Body of pancreas (tissue), 4 donors: ENCODE measurements at regions not wholly inside any gene's neighbourhood (a gene's known extent, or its start where the extent isn't known, plus 50 kb on each side); places are given as distances from the start of the nearest gene placed in this dataset.

Source experiments
- ATAC-seq: fragments of 150-250 bp; one replicate; pipeline ENCODE4 v1.9.1; 2016
- DNase-seq, 4 donors: peaks; one replicate each; pipeline ENCODE4 v3.0.0-alpha.2; 2019
- H3K27ac ChIP-seq, 4 donors: fragments of 200-600 bp; sonication (generic); 1 replicate in 3 of 4; 2 replicates in 1 of 4; pipeline versions ENCODE4 v1.5.1 to v1.6.1; 2016 to 2019; ENCODE audit warnings: mild to moderate bottlenecking in 1 of 4, mixed read lengths in 1 of 4, moderate library complexity in 1 of 4
- H3K27me3 ChIP-seq, 2 donors: fragments of 200-600 bp; sonication (generic); one replicate each; pipeline ENCODE4 v1.6.0; 2016; ENCODE audit warnings: mild to moderate bottlenecking in 1 of 2
- H3K36me3 ChIP-seq, 2 donors: fragments of 200-600 bp; sonication (generic); replicated peaks in 1 of 2; 2 replicates each; pipeline ENCODE4 v1.5.1; 2016; ENCODE audit warnings: low read depth in 2 of 2; ENCODE audit not compliant: insufficient read depth in 1 of 2
- H3K4me1 ChIP-seq: fragments of 200-600 bp; sonication (generic); one replicate; pipeline ENCODE4 v1.6.0; 2016
- H3K4me3 ChIP-seq, 2 donors: fragments of 200-600 bp; sonication (generic); 1 replicate in 1 of 2; 2 replicates in 1 of 2; pipeline ENCODE4 v1.5.1; 2016 to 2019
- H3K9me3 ChIP-seq, 3 donors: fragments of 200-600 bp; sonication (generic); 1 replicate in 2 of 3; 2 replicates in 1 of 3; pipeline ENCODE4 v1.5.1; 2016
- CTCF ChIP-seq, 7 experiments: fragments of 450-650 bp in 4 of 7; fragments of 200-600 bp in 3 of 7; sonication (generic) in 3 of 7; IDR thresholded peaks; one replicate each; pipeline ENCODE4 v1.5.1; 2016 to 2019; ENCODE audit warnings: antibody characterized with exemption in 7 of 7
- POLR2A ChIP-seq, 3 donors: fragments of 450-650 bp; IDR thresholded peaks; one replicate each; pipeline ENCODE4 v1.6.1; 2016; ENCODE audit warnings: antibody characterized with exemption in 3 of 3, mild to moderate bottlenecking in 2 of 3
- WGBS, 2 donors: methylation state at CpG; one replicate each; pipeline ENCODE4 v1.1.5; 2017; 5-methylcytosine and 5-hydroxymethylcytosine counted together
- intact Hi-C: fragments of 100-400 bp; cut with DNase I; formaldehyde crosslinking; loops from one replicate; pipeline ENCODE4 v1.15.1; 2023

DNA sequence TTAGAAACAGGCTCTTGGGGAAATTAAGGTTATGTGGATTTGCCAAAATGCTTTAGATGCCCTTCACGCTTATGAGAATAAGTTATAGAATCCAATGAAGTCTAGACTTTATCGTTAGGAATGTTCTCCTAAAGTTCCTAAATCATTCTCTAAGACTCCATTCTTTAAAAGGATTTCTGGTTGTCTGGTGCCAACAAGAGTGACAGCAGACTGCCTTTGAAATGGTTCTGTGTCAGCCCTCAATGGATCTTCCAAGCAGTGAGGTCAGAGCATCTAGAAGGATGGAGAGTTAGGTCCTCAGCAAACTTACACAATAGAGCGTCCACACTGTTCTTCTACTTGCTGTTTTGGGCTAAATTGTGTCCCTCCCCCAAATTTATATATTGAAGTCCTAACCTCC lies 473.3 kb downstream of the GATA3 start:
- DNase-seq (no peak), ATAC-seq (no peak)

GRCh38 chr10:8531116-8531515 lies 476.6 kb downstream of the GATA3 start:
- no peaks in the 10 kb centered on the region for H3K9me3 ChIP-seq
- H3K4me3 ChIP-seq, result no peak overlapping the region
- TF ChIP-seq POLR2A (IDR thresholded peaks at IDR 0.05), result no peak
- TF ChIP-seq CTCF (IDR thresholded peaks at IDR 0.05), result no peak
- DNase-seq (no peak), ATAC-seq (no peak)
- no peaks in the 10 kb centered on the region for H3K36me3 ChIP-seq
- H3K27me3 ChIP-seq, result no peaks in the 10 kb centered on the region
- WGBS, 2 donors, result 64 to 65% methylated on average over 8 of the region's 8 CpGs
- H3K4me1 ChIP-seq, result no peaks in the 10 kb centered on the region
- intact Hi-C loops, result no loop called here
- no peak overlapping the region for H3K27ac ChIP-seq

More for the DNA sequence above, 473.3 kb downstream of the GATA3 start:
- H3K4me3 ChIP-seq, result no peak overlapping the region
- no peak overlapping the region for H3K27ac ChIP-seq
- WGBS, 2 donors, result 70 to 86% methylated on average over 3 of the region's 3 CpGs
- no peaks in the 10 kb centered on the region for H3K9me3 ChIP-seq
- TF ChIP-seq POLR2A (IDR thresholded peaks at IDR 0.05), result no peak
- H3K36me3 ChIP-seq, result no peaks in the 10 kb centered on the region
- no peaks in the 10 kb centered on the region for H3K27me3 ChIP-seq
- no peaks in the 10 kb centered on the region for H3K4me1 ChIP-seq
- intact Hi-C loops, result no loop called here

DNA sequence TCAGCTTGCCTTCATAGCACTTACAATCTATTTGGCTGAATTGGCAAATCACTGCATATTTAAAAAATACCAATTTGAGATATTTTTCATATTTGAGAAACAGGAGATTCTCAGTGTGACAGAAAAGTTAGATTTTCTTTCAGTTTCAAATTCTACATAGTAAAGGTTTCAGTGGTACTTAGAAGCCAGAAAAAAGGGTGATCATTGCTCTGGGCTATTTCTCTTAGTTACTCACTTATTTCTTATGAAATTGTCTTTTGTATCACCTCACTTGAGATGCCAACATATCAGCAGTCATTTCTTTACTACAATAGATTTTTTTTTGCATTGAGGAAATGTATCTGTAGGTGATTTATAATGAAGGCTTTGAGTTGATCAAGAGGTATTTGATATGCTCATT lies 478.2 kb downstream of the GATA3 start:
- TF ChIP-seq CTCF (IDR thresholded peaks at IDR 0.05) (no peak), POLR2A (IDR thresholded peaks at IDR 0.05) (no peak)

DNA sequence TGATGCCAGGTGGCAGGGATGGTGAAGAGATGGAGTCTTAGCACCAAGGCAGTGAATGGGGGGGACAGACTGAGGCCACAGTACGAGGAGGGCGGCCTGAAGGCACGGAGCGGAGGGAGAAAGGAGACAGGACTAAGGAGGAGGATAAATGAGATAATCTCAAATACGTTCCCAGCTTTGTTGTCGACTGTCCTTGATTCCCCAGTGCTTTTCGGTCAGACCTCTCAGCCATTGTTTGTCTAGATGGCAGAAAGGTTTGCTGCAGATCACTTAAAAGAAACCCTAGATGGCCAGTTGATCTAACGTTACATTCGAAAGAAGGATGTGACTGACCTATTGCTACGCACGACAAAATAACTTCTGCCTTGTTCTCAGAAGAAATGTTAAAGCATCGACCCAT lies 479.0 kb downstream of the GATA3 start:
- Histone ChIP-seq H3K4me3 (no peak overlapping the region), H3K27ac (no peak overlapping the region), H3K36me3 (no peaks in the 10 kb centered on the region), H3K9me3 (no peaks in the 10 kb centered on the region), H3K4me1 (no peaks in the 10 kb centered on the region), H3K27me3 (no peaks in the 10 kb centered on the region)
- ATAC-seq, result no peak
- WGBS, 2 donors, result 69 to 74% methylated on average over 12 of the region's 12 CpGs
- intact Hi-C loops, result no loop called here
- no peak for DNase-seq
- TF ChIP-seq CTCF (IDR thresholded peaks at IDR 0.05), result no peak
- TF ChIP-seq POLR2A (IDR thresholded peaks at IDR 0.05), result no peak

More for the DNA sequence above, 478.2 kb downstream of the GATA3 start:
- DNase-seq, result no peak
- no peak overlapping the region for H3K27ac ChIP-seq
- intact Hi-C loops, result no loop called here
- no peaks in the 10 kb centered on the region for H3K27me3 ChIP-seq
- H3K4me1 ChIP-seq, result no peaks in the 10 kb centered on the region
- no peak for ATAC-seq
- H3K36me3 ChIP-seq, result no peaks in the 10 kb centered on the region
- no peak overlapping the region for H3K4me3 ChIP-seq
- H3K9me3 ChIP-seq, result no peaks in the 10 kb centered on the region

GRCh38 chr10:8534096-8534495 lies 479.6 kb downstream of the GATA3 start:
- H3K4me1 ChIP-seq, result no peaks in the 10 kb centered on the region
- ATAC-seq (no peak), DNase-seq (no peak)
- 35 to 55% methylated on average over 6 of the region's 6 CpGs for WGBS, 2 donors
- no peaks in the 10 kb centered on the region for H3K27me3 ChIP-seq
- TF ChIP-seq POLR2A (IDR thresholded peaks at IDR 0.05) (no peak), CTCF (IDR thresholded peaks at IDR 0.05) (no peak)
- no peak overlapping the region for H3K4me3 ChIP-seq
- H3K27ac ChIP-seq, result no peak overlapping the region
- H3K9me3 ChIP-seq, result no peaks in the 10 kb centered on the region
- intact Hi-C loops, result no loop called here
- no peaks in the 10 kb centered on the region for H3K36me3 ChIP-seq
